GM18909 (cell line): ENCODE measurements at regions not wholly inside any gene's neighbourhood (a gene's known extent, or its start where the extent isn't known, plus 50 kb on each side); places are given as distances from the start of the nearest gene placed in this dataset.
"Not testable (repeated sequence)": the region's sequence is repeated elsewhere in the genome, so short reads cannot be mapped to it uniquely, and the experiment has no call there.

ENCODE experiments used
- ATAC-seq: cut with Tn5 transposase; IDR thresholded peaks from one replicate; pipeline ENCODE4 v1.9.1; 2021; ENCODE audit warnings: mild to moderate bottlenecking; ENCODE audit not compliant: unreplicated experiment, poor library complexity

DNA sequence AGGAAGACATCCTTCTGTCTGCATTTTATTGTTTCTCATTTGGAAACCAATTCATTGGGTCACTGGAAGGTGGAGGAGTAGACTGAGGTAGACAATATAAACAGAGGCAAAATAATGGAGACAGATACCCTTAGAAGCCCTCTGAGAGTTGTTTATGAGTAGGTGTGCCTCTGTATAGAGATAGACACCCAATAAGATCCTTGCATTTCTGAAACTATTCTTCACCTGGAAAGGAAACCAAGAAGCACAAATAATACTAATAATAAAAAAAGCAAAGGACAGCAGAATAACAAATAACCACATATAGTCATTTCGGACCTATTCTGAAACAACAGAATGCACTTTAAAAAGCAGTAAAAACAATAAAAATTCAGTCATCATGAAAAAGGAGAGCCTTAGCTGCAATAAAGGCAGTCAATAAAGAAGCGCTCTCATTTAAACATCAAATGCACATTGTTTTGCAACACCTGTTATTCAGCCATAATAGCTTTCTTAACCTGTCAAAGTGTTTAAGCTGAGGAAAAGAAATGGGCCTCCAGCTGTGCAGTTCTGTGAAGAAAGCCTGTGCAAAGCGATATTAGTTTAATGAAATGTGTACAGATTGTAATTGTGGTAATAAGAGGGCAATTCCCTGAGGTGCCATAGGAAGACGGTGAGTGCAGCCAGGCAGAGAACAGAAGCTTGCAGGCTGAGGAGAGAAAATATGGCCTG, 904.2 kb downstream of the STPG2 start:
- ATAC-seq = no peak

DNA sequence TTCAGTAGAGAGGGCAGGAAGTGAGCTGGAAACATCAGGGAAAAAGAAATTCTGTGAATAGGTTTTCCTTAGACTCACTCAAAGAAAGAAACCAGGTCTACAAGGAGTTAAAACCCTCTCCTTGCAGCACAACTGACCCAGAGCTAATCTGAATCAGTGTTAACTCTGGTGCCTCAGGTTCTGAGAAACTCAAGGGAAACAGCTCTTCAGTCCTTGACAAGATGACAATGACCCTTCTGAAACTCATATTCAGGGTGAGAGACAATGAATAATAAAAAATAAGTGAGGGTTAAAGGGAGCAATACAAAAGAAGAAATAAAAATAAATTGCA, 903.6 kb downstream of the STPG2 start:
- ATAC-seq = no peak

DNA sequence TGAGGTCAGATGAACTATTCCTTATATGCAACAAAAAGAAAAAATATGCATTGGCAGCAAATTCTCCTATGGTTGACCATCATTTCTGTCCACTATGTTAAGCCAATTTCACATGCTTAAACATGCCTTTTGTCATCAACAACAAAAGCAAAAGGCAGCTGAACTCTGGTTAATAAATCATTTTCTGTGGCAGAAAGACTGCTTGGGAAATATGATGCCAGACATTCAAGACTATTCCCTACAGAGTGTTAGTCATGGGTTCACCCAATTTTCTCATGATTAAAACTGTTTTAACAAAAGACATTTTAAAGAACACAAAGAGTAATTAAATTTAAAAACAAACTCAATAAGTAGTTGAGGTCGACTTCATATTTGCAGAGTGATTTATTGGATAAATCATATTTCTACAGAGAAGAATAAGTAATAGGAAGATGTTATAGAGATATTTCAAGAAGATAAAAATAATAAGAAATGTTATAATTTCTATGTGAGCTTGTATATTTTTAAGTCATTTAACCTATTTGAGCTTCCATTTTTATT, 890.6 kb downstream of the STPG2 start:
- no peak for ATAC-seq

DNA sequence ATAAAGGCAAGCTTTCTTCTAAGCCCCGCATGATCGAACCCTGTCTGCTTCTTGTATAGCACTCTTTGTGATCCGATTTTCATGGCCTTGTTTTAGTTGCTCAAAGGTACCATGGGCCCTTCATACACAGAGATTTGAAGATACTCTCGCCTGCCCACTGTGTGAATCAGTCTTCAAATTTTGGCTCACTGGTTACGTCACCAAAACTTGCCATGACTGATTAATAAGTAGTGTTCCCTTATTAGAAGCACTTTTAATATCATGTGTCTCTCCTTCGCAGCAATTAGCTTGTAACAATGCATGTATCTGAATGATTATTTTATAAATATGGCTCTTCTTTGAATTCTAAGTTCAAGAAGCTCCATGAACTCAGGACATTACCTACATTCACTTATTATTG, 880.5 kb downstream of the STPG2 start:
- no peak for ATAC-seq

DNA sequence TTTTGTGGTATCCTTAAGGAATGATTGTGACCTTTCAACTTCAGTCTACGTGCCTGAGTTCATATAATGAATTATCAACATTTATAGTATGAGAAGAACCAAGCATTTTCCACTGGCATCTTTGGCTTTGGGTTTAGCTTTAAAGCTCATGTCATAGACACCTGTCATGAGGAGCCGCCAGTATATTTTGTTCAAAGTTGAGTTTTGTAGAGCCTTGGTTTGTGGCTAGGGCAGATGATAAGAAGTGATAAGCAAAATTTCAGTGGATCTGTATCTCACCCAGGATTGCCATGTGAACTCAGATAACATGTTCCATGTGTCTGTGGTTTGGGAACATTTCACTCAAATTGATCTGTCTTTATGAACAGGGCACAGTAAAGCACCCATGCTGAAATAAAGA, 873.2 kb downstream of the STPG2 start:
- no peak for ATAC-seq

DNA sequence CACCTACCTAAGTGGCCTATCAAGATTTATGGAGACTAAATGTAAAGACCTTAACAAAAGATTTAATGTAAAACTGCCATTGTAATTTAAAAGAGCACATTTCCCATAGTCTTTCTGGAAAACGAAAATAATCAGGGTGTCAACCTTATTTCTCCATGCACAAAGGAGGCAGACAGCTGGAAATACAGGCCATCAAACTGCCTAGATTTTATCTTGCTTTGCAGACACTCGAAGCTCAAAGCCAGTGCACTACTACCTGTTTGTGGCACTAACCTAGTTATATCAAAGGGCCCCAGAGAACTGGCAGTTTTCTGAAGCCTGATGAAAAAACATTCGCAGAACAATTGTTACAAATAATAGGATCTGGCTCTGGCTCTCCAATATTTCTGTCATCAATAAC, 863.9 kb downstream of the STPG2 start:
- no peak for ATAC-seq

DNA sequence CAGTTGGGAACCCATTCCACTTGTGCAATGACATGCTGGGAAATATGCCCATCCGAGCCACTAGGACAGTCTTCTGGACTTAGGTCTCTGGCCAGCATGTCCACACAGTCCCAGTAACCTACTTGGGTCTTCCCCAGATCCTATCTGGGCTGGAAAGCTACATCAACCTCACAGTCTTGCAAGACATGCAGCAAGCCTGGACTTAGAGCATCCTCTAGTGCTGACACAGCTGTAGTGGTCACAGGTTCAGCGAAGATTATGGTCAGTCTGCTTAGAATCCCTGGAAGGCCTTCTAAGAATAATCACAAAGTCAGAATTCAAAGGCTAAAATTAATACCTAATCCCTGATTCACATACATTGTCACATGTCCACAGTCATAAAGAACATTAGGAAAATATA, 842.7 kb downstream of the STPG2 start:
- ATAC-seq = no peak

DNA sequence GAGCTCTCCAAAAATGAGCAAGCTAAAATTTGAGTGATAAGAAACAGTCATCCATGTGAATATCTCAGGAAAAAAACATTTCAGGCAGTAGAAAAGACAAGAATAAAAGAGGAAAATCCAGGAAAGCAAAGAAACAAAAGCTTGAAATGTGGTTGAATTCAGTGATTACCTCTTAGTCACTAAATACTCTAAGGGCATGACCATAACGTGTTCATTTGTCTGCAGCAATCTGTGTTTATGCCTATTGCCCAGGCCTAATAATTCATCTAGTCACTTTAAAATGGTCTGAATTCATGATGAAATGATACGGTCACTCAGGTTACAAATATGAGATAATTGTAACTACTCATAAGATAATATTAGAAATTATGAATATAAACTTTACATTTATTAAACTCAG, 837.9 kb downstream of the STPG2 start:
- ATAC-seq = no peak

DNA sequence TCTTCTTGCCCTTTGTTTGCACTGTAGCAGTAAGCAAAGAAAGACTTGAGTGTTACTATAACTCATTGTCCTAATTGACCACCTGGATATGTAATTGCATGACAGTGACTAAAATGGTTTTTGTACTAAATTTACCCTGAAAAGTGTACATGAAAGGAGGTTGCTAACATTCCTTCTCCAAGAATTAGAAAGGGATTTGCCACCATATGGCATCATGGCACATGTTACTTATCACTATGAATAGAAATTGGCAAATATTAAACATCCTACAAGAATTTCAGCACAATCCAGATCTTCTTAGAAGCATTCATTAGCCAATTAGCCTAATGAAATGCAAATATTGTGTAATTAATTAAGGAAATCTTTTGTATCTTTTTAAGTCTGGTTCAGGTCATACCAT, 834.2 kb downstream of the STPG2 start:
- ATAC-seq = no peak

DNA sequence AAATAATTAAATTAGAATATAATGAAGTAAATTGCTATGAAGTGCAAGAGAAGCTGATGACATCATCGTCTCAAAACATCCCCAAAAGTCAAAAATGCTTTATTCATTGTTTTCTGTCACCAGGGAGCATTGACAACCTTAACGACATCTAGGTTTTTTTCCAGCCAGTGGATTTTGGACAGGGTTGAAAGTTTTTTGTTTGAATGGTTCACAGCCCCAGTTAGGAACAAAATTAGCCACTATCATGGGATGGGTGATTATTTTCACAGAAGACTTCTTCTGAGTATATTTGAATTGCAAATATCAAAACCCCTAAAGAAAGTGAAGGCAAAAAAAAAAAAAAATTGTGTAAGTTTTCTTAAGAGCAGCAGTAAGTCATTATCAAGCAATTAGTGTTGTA, 826.1 kb downstream of the STPG2 start:
- no peak for ATAC-seq

DNA sequence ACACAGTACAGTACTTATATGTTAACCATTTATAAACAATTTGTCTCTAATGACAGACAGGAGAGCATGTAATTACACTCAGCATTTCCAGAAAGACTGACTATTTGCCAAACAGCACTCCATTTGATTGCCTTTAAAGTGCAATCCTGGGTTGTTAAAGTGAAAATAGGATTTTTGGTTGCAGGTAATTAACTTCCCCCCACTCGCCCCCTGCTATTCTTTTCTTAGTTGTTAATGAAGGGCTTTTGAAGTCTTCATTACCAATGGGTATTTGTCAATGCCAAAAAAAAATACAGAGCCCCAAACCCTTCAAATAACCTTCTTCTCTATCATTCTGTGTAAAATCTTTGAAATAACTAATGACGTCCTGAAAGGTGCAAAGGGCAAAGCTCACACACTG, 825.6 kb downstream of the STPG2 start:
- no peak for ATAC-seq

DNA sequence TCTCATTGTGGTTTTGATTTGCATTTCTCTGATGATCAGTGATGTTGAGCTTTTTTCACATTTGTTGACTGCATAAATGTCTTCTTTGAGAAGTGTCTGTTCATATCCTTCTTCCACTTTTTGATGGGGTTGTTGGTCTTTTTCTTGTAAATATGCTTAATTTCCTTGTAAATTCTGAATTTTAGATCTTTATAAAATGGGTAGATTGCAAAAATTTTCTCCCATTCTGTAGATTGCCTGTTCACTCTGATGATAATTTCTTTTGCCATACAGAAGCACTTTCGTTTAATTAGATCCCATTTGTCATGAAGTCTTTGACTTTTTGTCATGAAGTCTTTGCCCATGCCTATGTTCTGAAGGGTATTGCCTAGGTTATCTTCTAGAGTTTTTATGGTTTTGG, 817.5 kb downstream of the STPG2 start:
- not testable (repeated sequence) for ATAC-seq

DNA sequence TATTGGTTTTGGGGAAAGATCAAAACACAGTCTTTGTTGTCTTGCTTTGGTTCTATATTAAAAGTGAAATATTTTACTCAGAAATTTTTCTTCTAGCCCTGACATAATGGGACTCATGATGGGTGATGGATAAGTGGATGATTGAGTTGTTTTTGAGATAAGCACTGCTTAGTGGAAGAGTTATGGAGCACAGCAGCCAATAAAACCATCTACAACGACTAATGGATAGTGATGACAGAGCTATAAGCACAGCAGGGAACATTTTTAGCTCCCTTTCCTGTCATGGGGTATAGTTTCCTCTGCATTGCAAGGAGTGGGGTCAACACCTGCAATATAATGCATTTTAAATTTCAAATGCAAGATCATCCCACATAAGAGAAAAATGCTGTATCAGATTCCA, 812.4 kb downstream of the STPG2 start:
- no peak for ATAC-seq

DNA sequence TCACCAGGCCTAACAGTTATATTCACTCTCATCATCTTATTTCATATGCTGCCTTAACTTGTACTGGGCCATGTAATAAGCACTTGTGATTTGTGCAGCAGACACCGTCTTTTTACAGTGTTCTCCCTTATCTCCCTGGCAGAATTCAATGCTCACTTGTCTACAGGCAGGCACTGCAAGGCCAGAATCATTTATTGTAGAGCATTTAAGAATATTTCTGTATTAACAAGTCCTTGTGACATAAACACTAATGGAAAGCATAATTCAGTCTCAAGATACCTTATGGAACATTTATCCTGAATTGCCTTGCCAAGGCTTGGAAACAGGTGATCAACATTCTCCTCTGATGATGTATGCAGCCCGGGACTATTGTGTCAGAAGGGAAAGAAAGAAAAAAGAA, 808.9 kb downstream of the STPG2 start:
- ATAC-seq = no peak

DNA sequence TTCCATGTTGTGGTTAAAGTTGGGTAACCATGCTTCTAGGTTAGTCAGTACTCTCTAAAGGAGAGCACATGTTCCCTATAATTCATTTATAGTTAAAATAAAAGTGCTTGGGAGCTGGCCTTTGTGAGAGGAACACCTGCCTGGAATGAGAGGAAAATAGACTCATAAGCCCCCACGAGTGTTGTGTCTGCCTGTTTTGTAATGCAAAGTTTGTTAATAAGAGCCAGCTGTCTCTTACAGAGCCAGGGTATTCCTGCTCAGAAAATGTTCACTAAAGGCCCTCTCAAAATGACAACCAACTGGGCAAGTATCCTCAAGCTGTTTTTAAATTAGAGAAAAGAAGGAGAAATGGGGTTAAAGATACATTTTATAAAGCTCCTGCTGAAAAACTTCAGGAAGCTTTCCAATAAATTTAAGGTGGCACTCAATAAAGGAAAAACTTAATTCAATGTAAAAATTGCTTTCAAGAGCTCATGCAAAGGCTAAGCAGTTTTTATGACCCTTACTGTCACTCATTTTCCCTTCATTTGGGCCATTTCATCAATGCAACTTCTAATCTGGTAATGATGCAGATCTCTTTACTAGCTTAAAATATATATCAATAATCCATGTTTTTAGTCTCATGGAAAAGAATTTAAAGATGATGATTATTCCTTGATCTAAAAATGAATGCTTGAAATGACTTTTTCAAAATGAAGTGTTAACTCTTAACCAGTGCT, 793.6 kb downstream of the STPG2 start:
- no peak for ATAC-seq

DNA sequence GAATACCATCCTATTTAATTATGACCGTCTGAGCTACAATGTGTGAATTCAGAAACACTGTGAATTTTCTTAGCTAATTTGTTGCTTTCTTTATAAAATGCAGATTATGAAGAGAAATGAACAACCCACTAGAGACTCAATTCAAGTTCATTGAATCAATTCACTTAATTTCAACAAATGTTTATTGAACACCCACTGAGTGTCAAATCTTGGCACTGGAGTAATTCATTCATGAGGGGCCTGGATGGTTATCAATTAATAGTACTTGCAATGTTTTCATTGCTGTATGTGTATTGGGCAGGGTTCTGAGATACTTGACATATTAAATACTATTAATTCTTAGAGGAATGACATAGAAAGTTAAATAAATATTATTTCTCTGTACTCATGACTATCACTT, 789.4 kb downstream of the STPG2 start:
- ATAC-seq = no peak

DNA sequence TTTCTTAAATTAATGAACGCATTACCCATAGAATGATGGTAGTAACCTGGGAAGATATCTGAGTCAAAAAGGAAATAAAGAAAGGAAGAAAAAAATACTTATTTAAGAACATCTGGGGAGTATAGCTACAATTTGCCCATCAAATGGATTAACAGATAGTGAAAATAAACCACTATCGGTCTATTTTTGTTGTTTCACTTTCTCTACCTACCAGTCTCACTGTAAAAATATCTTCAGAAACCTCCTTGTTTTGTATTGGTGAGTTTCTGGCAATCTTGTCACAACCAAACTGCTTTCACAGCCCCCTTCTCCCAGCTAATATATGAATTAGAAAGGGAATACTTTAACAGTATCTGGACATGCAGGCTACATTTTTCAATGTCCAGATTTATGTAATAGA, 783.5 kb downstream of the STPG2 start:
- ATAC-seq = no peak

DNA sequence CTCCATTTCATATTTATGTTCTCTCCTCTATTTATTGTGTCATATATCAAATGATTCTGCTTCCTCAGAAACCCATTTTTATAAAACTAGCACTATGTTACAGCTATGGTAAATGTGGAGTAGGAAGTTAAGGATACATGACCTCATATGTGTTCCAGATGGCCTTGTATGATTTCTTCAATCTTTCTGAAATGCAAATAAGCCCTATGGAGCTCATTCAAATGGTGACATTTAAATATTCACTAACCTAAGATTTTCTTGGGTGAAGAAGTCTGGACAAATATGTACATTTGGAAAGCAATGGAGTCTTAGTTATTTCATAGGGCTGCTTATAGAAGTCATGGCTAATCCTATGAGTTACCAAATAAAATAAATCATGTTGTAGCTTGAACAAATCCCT, 782.5 kb downstream of the STPG2 start:
- ATAC-seq = no peak

DNA sequence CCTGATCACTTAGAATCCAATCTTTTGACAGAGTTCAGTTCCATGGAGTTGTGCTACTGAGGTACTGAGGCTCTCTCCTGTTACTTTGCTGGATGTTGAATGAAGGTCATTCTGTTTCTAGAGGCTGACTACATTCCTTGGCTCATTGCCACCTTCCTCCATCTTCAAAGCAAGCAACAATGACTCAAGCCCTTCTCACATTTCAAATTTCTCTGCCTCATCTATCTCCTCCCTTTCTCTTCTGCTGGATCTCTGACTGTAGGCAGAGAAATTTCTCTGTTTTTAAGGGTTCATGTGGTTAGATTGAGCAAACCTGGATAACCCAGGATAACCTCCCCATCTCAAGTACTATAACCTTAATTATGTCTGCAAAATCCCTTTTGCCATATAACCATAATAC, 775.4 kb downstream of the STPG2 start:
- no peak for ATAC-seq

DNA sequence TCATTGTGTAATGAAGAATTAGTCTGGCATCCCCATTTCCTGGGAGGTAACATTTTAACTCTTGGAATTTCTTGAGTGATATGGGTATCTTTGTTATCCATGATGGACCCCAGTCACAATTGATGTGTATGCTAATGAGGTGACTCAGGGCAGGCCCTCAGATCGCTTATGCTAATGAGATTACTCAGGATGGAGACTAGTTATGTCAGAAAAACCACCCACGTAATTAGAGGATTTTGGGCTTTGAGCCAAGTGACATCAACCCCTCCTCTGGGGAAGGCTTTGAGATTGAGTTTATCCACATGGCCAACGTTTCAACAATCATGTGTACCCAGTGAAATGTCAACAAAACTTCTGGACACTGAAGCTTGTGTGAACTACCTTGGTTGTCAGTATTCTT, 772.7 kb downstream of the STPG2 start:
- ATAC-seq = no peak

DNA sequence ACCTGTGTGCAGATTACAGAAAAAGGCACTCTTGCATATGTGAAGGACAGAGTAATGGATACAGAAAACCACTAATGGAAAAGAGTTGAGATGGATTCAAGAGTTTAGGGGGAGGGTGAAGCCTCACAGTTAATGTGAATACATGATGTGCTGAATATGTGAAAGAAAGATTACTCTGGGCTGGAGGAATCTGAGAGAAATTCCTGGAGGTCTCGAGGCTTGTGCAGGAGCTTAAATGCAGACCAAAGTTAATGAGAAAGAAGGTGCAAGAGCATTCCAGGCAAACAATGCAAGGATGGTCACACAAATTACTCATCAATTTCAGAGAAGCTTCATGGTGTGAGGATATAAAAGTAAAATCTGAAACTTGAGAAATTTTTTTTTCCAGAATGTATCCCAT, 768.8 kb downstream of the STPG2 start:
- no peak for ATAC-seq

DNA sequence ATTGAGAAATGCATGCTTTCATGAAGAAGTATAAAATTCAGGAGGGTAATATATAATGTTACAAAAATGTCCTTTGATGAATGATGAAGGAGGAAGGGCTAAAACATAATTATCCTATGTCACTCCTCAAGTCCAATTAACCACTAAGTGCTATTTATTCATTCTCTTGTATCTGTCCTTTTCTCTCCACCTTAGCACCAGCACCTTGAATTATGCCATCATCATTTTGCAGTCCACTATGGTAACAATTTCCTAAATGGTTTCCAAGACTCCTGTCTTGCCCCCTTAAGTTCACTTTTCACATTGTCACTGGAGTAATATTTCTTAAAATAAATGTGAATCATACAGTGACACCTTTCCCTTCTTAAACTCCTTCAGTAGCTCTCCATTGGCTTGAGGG, 756.3 kb downstream of the STPG2 start:
- ATAC-seq = no peak
